HepG2 (cell line): ENCODE measurements at regions not wholly inside any gene's neighbourhood (a gene's known extent, or its start where the extent isn't known, plus 50 kb on each side); places are given as distances from the start of the nearest gene placed in this dataset.

Experiments used
- ATAC-seq: fragments of 200-7000 bp; cut with Tn5 transposase; 3 replicates; pipeline ENCODE4 v1.9.1; 2020; ENCODE audit warnings: mild to moderate bottlenecking, moderate library complexity
- BruUV-seq: library from RNA; stranded (reverse); fragments of 400-500 nt; replicated peaks from 2 replicates; lab custom pipeline; 2021; lab: Mats Ljungman, UMichigan
- CTCF ChIA-PET: fragments of 300-600 bp; formaldehyde crosslinking; extraction: SDS; loops from one replicate; lab custom pipeline; 2021; ENCODE audit warnings: low total read pairs, inconsistent platforms, low intra/inter-chr PET ratio; lab: Yijun Ruan, JAX
- POLR2A ChIA-PET: fragments of 350-600 bp; sonication (Branson Sonifier 250); formaldehyde crosslinking; loops from one replicate; lab custom pipeline; 2020; ENCODE audit warnings: antibody characterized with exemption, inconsistent platforms; lab: Yijun Ruan, JAX
- DNase-seq: peaks from one replicate; pipeline ENCODE4 v3.0.0-alpha.2; 2015; ENCODE audit warnings: low spot score
- FAIRE-seq: peaks from 3 replicates; lab custom pipeline; 2011; peaks lifted over from hg19 to GRCh38; lab: Jason Lieb, UNC
- H2AFZ ChIP-seq: one replicate; pipeline ENCODE4 v1.6.1; 2011; ENCODE audit warnings: low read length, inconsistent platforms
- H3K27ac ChIP-seq: fragments of 300-600 bp; 3 replicates; pipeline ENCODE4 v1.8.0; 2011; ENCODE audit warnings: mixed run types, mild to moderate bottlenecking, mixed read lengths, low read length, inconsistent platforms; ENCODE audit not compliant: insufficient read depth; ENCODE audit errors: extremely low read length
- H3K27me3 ChIP-seq, 2 experiments: fragments of 200-600 bp in 1 of 2; 2 replicates in 1 of 2; 3 replicates in 1 of 2; pipeline versions ENCODE4 v1.6.0 to v1.8.0; 2011; ENCODE audit warnings: low read length in 2 of 2, mild to moderate bottlenecking in 2 of 2, moderate library complexity in 2 of 2, inconsistent platforms in 1 of 2; ENCODE audit not compliant: insufficient read depth in 2 of 2, control insufficient read depth in 1 of 2
- H3K36me3 ChIP-seq, 2 experiments: fragments of 200-600 bp in 1 of 2; replicated peaks in 1 of 2; 2 replicates in 1 of 2; 3 replicates in 1 of 2; pipeline versions ENCODE4 v1.5.1 to v1.8.0; 2011; ENCODE audit warnings: low read length in 2 of 2, inconsistent platforms in 1 of 2; ENCODE audit not compliant: insufficient read depth in 2 of 2, control insufficient read depth in 1 of 2
- H3K4me1 ChIP-seq: 2 replicates; pipeline ENCODE4 v1.5.1; 2012; ENCODE audit warnings: low read length, inconsistent platforms; ENCODE audit not compliant: insufficient read depth
- H3K4me2 ChIP-seq: 2 replicates; pipeline ENCODE4 v1.6.0; 2011; ENCODE audit warnings: low read depth, low read length, inconsistent platforms
- H3K4me3 ChIP-seq, 3 experiments: fragments of 200-600 bp in 1 of 3; sonication (generic), shearing (Covaris generic) in 1 of 3; replicated peaks in 1 of 3; 2 replicates each; pipeline ENCODE4 v1.5.1; 2011 to 2016; ENCODE audit warnings: low read length in 3 of 3, inconsistent platforms in 2 of 3, low read depth in 2 of 3, mild to moderate bottlenecking in 2 of 3, control low read depth in 1 of 3, mixed read lengths in 1 of 3; ENCODE audit not compliant: insufficient read depth in 1 of 3
- H3K79me2 ChIP-seq: one replicate; pipeline ENCODE4 v1.6.1; 2011; ENCODE audit warnings: low read length, inconsistent platforms; ENCODE audit not compliant: insufficient read depth
- H3K9ac ChIP-seq: 2 replicates; pipeline ENCODE4 v1.6.0; 2011; ENCODE audit warnings: mild to moderate bottlenecking, low read depth, low read length, inconsistent platforms; ENCODE audit not compliant: insufficient read depth
- H3K9me3 ChIP-seq: 2 replicates; pipeline ENCODE4 v1.5.1; 2012; ENCODE audit warnings: mild to moderate bottlenecking, low read length
- H4K20me1 ChIP-seq: 2 replicates; pipeline ENCODE4 v1.6.0; 2011; ENCODE audit warnings: inconsistent platforms, mild to moderate bottlenecking, low read length, moderate library complexity; ENCODE audit not compliant: insufficient read depth
- KAT2B ChIP-seq: fragments of 150-350 bp; IDR thresholded peaks from 2 replicates; pipeline ENCODE4 v1.6.1; 2014; ENCODE audit warnings: low read depth, low read length, borderline replicate concordance
- NFKB2 ChIP-seq: sonication (generic); formaldehyde crosslinking; IDR thresholded peaks from 2 replicates; pipeline ENCODE4 v1.4.0; 2020; ENCODE audit warnings: missing genetic modification reagents, borderline replicate concordance
- SKI ChIP-seq: fragments of 450-650 bp; IDR thresholded peaks from one replicate; pipeline ENCODE4 v1.6.1; 2018; ENCODE audit warnings: mild to moderate bottlenecking; ENCODE audit not compliant: partially characterized antibody
- SKIL ChIP-seq: sonication (generic); formaldehyde crosslinking; IDR thresholded peaks from 2 replicates; pipeline ENCODE4 v1.8.0; 2022; ENCODE audit warnings: missing genetic modification reagents, mild to moderate bottlenecking, moderate library complexity, borderline replicate concordance
- TARDBP ChIP-seq: sonication (generic); formaldehyde crosslinking; IDR thresholded peaks from 2 replicates; pipeline ENCODE4 v1.8.0; 2022; ENCODE audit warnings: mild to moderate bottlenecking, missing genetic modification reagents
- THYN1 ChIP-seq: sonication (generic); formaldehyde crosslinking; IDR thresholded peaks from 2 replicates; pipeline ENCODE4 v1.8.1; 2023; ENCODE audit warnings: low read depth, mild to moderate bottlenecking, moderate library complexity, missing genetic modification reagents, borderline replicate concordance
- ZBTB3 ChIP-seq: sonication (generic); formaldehyde crosslinking; IDR thresholded peaks from 2 replicates; pipeline ENCODE4 v1.4.0; 2020; ENCODE audit warnings: low read depth, mild to moderate bottlenecking, moderate library complexity, missing genetic modification reagents, borderline replicate concordance
- ZFP36 ChIP-seq: fragments of 150-350 bp; IDR thresholded peaks from 2 replicates; pipeline ENCODE4 v1.6.1; 2018; ENCODE audit warnings: borderline replicate concordance, low read length, low read depth; ENCODE audit not compliant: partially characterized antibody
- ZNF430 ChIP-seq: sonication (generic); formaldehyde crosslinking; IDR thresholded peaks from 2 replicates; pipeline ENCODE4 v1.9.0; 2021; ENCODE audit warnings: mild to moderate bottlenecking, missing genetic modification reagents
- ZNF460 ChIP-seq: sonication (generic); formaldehyde crosslinking; IDR thresholded peaks from 2 replicates; pipeline ENCODE4 v1.5.1; 2020; ENCODE audit warnings: missing genetic modification reagents, mild to moderate bottlenecking, borderline replicate concordance
- ZNF577 ChIP-seq: sonication (generic); formaldehyde crosslinking; IDR thresholded peaks from 2 replicates; pipeline ENCODE4 v1.4.0; 2020; ENCODE audit warnings: mild to moderate bottlenecking, low read depth, missing genetic modification reagents, borderline replicate concordance
- ZNF816 ChIP-seq: sonication (generic); formaldehyde crosslinking; IDR thresholded peaks from 2 replicates; pipeline ENCODE4 v1.8.0; 2022; ENCODE audit warnings: missing genetic modification reagents, mild to moderate bottlenecking, borderline replicate concordance
- ZNF850 ChIP-seq: sonication (generic); formaldehyde crosslinking; conservative IDR thresholded peaks from 2 replicates; pipeline ENCODE4 v1.9.0; 2021; ENCODE audit warnings: mild to moderate bottlenecking, missing genetic modification reagents
- ZNF883 ChIP-seq: sonication (generic); formaldehyde crosslinking; IDR thresholded peaks from 2 replicates; pipeline ENCODE4 v1.5.1; 2020; ENCODE audit warnings: mild to moderate bottlenecking, missing genetic modification reagents; ENCODE audit errors: not compliant biosample characterization
- WGBS: methylation state at CpG from one replicate; pipeline ENCODE4 v1.1.6; 2017; ENCODE audit warnings: low lambda C conversion rate; 5-methylcytosine and 5-hydroxymethylcytosine counted together
- in situ Hi-C: cut with HindIII; loops from 2 replicates; pipeline ENCODE4 v1.10.0; 2017; ENCODE audit warnings: low pct_unique_long_range_greater_than_20kb; ENCODE audit not compliant: extremely low pct_ligation_motif_present
- intact Hi-C: fragments of 100-400 bp; cut with micrococcal nuclease; formaldehyde crosslinking; loops from one replicate; pipeline ENCODE4 v1.10.0; 2022; ENCODE audit not compliant: unreplicated experiment
- TF ChIP-seq, protein P1 (sequence below), 2 experiments: sonication (generic) in 1 of 2; formaldehyde crosslinking in 1 of 2; IDR thresholded peaks; 2 replicates each; pipeline versions ENCODE4 v1.5.1 to v1.6.1; 2011 to 2020; ENCODE audit warnings: borderline replicate concordance in 1 of 2, low read depth in 1 of 2, low read length in 1 of 2, mild to moderate bottlenecking in 1 of 2, missing genetic modification reagents in 1 of 2, moderate library complexity in 1 of 2
- TF ChIP-seq, protein P2 (sequence below): sonication (generic); formaldehyde crosslinking; IDR thresholded peaks from 2 replicates; pipeline ENCODE4 v1.5.0; 2020; ENCODE audit warnings: mild to moderate bottlenecking, missing genetic modification reagents

- no peak overlapping the region for H3K4me2 ChIP-seq
- POLR2A ChIA-PET: no interaction called here
- peaks cover 9 to 47% of the 10 kb centered on the region in 2 experiments; a peak in 4 of 5 replicates for H3K36me3 ChIP-seq
- intact Hi-C loops: no loop called here
- no peak overlapping the region for H3K9ac ChIP-seq
- H3K27me3 ChIP-seq: no peaks in the 10 kb centered on the region
- TF ChIP-seq NFKB2 (CRISPR knock-in tag): no peak
- TF ChIP-seq SKIL (CRISPR knock-in tag): no peak
- TF ChIP-seq ZNF883 (CRISPR knock-in tag): no peak
- no peak for TF ChIP-seq THYN1
- TF ChIP-seq, protein P1, sequence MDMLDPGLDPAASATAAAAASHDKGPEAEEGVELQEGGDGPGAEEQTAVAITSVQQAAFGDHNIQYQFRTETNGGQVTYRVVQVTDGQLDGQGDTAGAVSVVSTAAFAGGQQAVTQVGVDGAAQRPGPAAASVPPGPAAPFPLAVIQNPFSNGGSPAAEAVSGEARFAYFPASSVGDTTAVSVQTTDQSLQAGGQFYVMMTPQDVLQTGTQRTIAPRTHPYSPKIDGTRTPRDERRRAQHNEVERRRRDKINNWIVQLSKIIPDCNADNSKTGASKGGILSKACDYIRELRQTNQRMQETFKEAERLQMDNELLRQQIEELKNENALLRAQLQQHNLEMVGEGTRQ (IDR thresholded peaks at IDR 0.05; ENCODE audit: low read depth, low read length): no peak
- TF ChIP-seq, protein P1 (CRISPR knock-in tag; IDR thresholded peaks at IDR 0.05; ENCODE audit: borderline replicate concordance): no peak
- no peak for TF ChIP-seq TARDBP
- no peak for TF ChIP-seq ZFP36
- TF ChIP-seq ZNF460 (CRISPR knock-in tag): no peak
- TF ChIP-seq, protein P2, sequence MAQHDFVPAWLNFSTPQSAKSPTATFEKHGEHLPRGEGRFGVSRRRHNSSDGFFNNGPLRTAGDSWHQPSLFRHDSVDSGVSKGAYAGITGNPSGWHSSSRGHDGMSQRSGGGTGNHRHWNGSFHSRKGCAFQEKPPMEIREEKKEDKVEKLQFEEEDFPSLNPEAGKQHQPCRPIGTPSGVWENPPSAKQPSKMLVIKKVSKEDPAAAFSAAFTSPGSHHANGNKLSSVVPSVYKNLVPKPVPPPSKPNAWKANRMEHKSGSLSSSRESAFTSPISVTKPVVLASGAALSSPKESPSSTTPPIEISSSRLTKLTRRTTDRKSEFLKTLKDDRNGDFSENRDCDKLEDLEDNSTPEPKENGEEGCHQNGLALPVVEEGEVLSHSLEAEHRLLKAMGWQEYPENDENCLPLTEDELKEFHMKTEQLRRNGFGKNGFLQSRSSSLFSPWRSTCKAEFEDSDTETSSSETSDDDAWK (CRISPR knock-in tag): no peak
- TF ChIP-seq ZNF577 (CRISPR knock-in tag): no peak
- no peak for TF ChIP-seq ZNF430
- no peak for TF ChIP-seq ZNF850 (CRISPR knock-in tag)
- TF ChIP-seq ZBTB3: no peak
- TF ChIP-seq ZNF816 (CRISPR knock-in tag): no peak
- no peak for TF ChIP-seq KAT2B
- no peak for TF ChIP-seq SKI
- BruUV-seq: no TSS peak
- H3K27ac ChIP-seq: no peak overlapping the region
- CTCF ChIA-PET: no interaction called here
- in situ Hi-C loops: loop anchor here (25.0 kb wide), 1 partner anchor 1156 kb away; the partner anchor contains the start of gene ASMTL
- no peaks in the 10 kb centered on the region for H3K9me3 ChIP-seq
- no peak overlapping the region for H3K4me3 ChIP-seq
- H4K20me1 ChIP-seq: no peaks in the 10 kb centered on the region
- no peak for FAIRE-seq
- ATAC-seq: no peak
- H3K4me1 ChIP-seq: no peaks in the 10 kb centered on the region
- no peak overlapping the region for H2AFZ ChIP-seq
- no peak for DNase-seq
- no peaks in the 10 kb centered on the region for H3K79me2 ChIP-seq
- WGBS: 70% methylated on average over 4 of the region's 4 CpGs
These were observed 72.6 kb upstream of the CD99 start for GRCh38 chrX:2618516-2618915.
